Stimulated activated CD8-positive, alpha-beta memory T cell treated with anti-CD3 and anti-CD28 coated beads, Interleukin-4, amount 100 ng/mL, for 1 hour (primary cell): ENCODE measurements at regions not wholly inside any gene's neighbourhood (a gene's known extent, or its start where the extent isn't known, plus 50 kb on each side); places are given as distances from the start of the nearest gene placed in this dataset.
"Not testable (repeated sequence)": the region's sequence is repeated elsewhere in the genome, so short reads cannot be mapped to it uniquely, and the experiment has no call there.

Experiments used
- DNase-seq, 2 donors: peaks; one replicate each; pipeline ENCODE4 v3.0.0-alpha.2; 2020; ENCODE audit warnings: low read depth in 2 of 2, low spot score in 1 of 2

DNA sequence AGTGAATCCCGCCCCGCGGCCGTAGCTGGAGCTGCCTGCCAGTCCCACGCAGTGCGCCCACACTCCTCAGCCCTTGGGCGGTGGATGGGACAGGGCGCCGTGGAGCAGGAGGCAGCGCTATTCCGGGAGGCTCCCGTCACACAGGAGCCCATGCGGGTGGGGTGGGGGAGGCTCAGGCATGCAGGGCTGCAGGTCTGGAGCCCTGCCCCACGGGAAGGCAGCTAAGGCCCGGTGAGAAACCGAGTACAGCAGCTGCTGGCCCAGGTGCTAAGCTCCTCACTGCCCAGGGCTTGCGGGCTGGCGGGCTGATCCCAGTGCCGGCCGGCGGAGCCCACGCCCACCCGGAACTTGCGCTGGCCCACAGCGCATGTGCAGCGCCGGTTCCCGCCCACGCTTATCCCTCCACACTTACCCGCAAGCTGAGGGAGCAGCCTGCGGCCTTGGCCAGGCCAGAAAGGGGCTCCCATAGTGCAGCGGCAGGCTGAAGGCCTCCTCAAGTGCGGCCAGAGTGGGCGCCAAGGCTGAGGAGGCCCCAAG, 1152.8 kb upstream of the CELF4 start:
- no peak for DNase-seq

GRCh38 chr18:38709122-38709521, 1143.5 kb upstream of the CELF4 start:
- DNase-seq, result no peak

DNA sequence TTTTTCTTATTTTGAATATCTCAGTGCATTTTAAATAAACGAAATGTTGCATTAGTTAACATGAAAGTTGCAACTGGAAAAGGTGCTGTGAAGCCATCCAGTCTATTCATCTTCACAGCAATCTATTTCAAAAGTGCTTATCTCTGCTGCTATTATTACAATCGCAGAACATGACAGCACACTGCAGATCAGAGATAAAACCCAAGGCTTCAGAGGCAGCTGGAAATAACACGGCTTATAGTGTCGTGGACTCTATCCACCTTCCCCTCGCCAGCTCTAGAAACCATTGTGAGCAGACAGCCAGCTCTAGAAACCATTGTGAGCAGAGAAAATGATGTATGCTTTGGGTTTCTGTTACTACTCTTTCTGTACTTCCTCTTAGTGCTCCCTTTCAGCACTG, 1140.8 kb upstream of the CELF4 start:
- DNase-seq, result no peak

GRCh38 chr18:38698088-38698487, 1132.5 kb upstream of the CELF4 start:
- DNase-seq, result no peak

GRCh38 chr18:38695559-38696280, 1130.1 kb upstream of the CELF4 start:
- no peak for DNase-seq

GRCh38 chr18:38693104-38693503, 1127.5 kb upstream of the CELF4 start:
- DNase-seq, result no peak

DNA sequence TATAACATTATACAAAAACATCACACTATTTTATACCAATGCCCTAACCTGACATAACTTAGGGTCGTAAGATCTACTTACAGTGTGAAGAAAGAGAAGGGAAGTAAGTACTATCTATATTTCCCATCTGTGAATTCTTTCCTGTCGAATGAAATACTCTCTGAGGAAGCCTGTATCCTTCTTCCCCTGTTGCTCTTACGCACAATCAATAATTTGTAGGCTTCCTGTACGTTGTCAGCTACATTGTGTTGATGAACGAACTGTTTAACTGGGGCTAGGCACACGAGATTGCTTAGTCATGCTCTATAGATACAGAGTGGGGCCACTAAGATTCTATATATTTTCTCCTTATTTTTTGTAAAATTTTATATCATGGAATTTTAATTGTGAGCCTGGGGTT, 1125.0 kb upstream of the CELF4 start:
- no peak for DNase-seq

GRCh38 chr18:38688416-38688815, 1122.8 kb upstream of the CELF4 start:
- DNase-seq, result no peak

DNA sequence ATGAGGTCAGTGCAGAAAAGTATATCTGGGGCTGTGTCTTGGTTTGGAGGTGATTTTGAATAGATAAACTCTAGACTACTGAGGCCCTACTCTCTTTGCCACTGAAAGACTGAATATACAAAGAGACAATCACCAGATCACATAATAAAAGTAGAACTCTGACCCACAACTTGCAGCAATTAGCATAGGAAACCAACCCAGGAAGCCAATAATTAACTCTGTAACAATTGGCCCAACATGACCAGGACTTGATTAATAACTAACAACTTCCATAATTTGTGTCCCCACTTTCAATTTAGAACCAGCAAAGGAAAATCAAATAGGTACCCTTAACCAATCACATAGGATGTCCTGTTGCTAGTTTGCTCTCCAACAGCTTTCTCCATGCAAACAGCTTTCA, 1104.9 kb upstream of the CELF4 start:
- DNase-seq, result no peak

- DNase-seq, result no peak
Measured at GRCh38 chr18:38664929-38665328, 1099.3 kb upstream of the CELF4 start.

DNA sequence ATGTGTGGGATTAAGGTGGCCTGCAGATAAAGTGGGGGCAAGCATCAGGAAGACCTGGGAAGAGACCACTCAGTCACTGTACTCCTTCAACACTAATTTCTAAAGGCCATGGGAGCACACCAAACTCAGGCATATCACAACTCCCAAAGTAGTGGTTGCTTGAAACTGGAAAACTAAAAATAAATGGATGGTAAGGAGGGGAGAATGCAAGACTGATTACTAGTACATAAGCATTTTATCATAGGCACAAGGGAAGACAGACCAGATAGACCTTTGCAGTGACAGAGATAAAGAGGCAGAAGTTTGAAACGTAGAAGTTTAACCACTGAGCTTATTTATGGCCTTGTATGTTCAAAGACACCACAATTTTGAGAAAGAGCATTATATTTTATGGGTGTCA, 1098.1 kb upstream of the CELF4 start:
- DNase-seq, result no peak

GRCh38 chr18:38663270-38663669, 1097.7 kb upstream of the CELF4 start:
- no peak for DNase-seq

DNA sequence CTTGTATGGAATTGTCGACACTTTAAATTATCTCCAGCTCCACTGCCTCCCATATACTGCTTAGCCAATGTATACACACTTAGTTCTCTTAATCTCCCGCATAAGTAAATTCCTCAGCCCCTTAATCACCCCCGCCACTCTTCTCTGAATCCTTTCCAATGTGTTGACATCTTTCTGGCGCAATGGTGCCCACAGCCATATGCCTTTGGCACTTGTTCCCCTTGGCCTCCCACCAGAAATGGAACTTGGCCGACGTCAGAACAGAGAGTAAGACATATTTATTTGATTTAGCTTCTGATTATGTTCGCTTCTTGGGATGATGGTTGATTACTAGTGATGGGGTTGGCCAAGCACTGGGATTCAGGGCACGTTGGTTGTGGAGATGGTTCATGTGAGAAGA, 1089.3 kb upstream of the CELF4 start:
- no peak for DNase-seq

DNA sequence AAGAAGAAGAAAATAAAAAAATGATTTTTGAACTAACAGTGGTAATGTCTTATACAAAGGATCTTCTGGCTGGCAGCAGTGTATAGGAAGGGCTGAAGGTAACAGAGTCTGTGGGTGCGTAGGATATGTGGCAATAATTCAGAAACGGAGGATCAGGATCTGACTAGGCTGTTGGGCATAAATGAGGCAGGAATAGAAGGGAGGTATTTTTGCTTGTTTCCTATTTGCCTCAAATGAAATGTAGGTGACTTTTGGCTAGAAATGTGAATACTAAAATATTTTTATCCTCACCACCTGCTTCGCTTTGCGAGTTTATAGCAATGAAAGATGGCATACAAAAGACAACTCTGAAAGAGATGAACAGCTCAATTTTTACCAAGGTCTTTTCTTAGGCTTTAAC, 1086.1 kb upstream of the CELF4 start:
- no peak for DNase-seq

DNA sequence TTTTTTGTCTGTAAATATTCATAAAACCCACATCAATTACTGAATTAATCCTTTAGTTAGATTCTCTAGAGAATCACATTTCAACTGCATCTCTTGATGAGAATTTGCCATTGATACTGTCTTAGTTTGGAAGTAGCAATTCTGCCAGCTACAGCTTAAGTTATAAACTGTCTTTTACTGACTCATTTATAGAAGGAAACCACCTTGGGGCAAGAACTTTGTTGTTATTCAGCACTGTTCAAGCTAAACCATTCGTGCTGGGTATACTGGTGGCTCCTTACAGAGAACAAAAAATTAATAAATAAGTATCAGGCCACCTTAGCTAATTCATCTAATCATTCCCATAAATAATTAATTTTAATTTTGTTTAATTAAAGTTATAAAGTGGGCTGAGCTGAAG, 1082.6 kb upstream of the CELF4 start:
- no peak for DNase-seq

DNA sequence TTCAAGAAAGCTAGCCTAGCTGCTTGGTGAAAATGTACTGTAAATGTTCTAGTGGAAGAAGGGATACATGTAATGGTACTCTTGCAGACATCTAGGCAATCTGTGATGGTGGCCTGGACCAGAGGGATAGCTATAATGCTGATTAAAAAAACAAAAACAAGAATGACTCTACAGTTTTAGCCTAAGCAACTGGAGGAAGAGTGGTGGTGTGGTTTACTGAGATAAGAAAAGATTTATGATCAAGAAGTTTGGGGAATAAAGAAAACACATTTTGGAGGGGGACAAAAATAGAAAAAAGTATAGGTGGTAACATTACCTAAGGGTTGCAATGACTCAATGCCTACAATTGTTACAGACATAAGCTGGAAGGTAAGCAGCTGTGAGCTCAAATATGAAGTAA, 1080.7 kb upstream of the CELF4 start:
- no peak for DNase-seq

- DNase-seq, result no peak
Measured at GRCh38 chr18:38644875-38645641, 1079.5 kb upstream of the CELF4 start.

GRCh38 chr18:38642711-38643110, 1077.1 kb upstream of the CELF4 start:
- DNase-seq, result no peak

- DNase-seq, result not testable (repeated sequence)
Measured at GRCh38 chr18:38639700-38640099, 1074.1 kb upstream of the CELF4 start.

DNA sequence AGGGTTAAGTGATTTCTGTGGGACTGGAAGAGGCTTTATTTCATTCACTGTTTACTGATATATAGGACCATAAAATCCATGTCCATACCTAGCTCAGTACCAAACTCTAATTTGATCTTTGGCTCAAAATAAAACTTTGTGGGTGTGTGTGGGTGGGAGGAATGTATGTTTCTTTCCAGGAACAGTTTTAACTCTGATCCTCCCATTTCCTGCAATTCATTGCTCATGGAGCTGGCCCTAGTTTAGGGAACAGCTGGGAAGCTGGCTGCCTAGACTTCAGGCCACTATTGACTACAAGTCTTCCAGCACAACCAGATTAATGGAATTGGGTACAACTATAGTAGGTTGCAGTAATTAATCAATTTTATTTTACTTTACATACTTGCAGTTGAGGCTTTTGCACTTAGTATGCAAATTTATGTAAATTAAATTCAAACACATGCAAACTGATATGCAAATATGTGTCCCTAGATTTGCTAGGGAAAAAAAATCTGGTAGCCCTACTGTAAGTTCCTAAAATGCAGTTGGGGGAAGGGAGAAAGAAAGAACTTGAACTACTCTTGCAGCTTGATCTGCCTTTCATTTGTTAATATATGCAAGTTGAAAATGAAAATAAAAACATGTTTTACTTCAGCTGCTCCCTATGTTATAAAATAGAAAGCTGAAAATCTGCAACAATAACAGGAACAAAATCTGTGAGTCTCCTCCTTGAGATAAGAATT, 1070.3 kb upstream of the CELF4 start:
- no peak for DNase-seq

- no peak for DNase-seq
Measured at GRCh38 chr18:38634117-38634516, 1068.5 kb upstream of the CELF4 start.

DNA sequence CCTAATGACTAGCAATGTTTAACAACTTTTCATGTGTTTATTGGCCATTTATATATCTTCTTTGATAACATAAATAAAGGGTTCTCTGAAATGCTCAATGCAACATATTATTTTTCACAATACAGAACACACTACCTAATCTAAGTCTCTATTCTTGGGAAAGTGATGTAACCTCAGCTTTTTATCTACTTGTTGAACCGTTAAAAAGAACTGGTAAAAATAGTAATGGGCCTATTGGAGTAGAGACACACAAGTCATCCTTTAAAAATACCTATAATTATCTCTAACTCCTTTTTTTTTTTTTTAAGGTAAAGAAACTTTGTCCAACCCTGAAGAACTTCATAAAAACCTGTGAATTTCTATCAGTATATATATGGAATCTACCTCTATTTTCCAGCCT, 1067.7 kb upstream of the CELF4 start:
- no peak for DNase-seq
